Memory B cell (primary cell): ENCODE measurements at regions not wholly inside any gene's neighbourhood (a gene's known extent, or its start where the extent isn't known, plus 50 kb on each side); places are given as distances from the start of the nearest gene placed in this dataset.

Experiments used
- ATAC-seq: fragments of 150-1000 bp; cut with Tn5 transposase; 2 replicates; pipeline ENCODE4 v1.10.0; 2021; ENCODE audit warnings: low read depth, mild to moderate bottlenecking, moderate library complexity
- DNase-seq, 2 donors: peaks; one replicate each; pipeline ENCODE4 v3.0.0; 2022; ENCODE audit warnings: low spot score in 2 of 2
- H3K27ac Mint-ChIP-seq: one replicate; pipeline ENCODE4 v1.8.0; 2022; ENCODE audit warnings: mild to moderate bottlenecking, moderate library complexity, mixed read lengths
- H3K27me3 Mint-ChIP-seq: one replicate; pipeline ENCODE4 v1.8.0; 2022; ENCODE audit warnings: mixed read lengths
- H3K36me3 Mint-ChIP-seq: one replicate; pipeline ENCODE4 v1.8.0; 2022; ENCODE audit warnings: mild to moderate bottlenecking, mixed read lengths
- H3K4me1 Mint-ChIP-seq: one replicate; pipeline ENCODE4 v1.8.0; 2022; ENCODE audit warnings: mixed read lengths
- H3K4me3 Mint-ChIP-seq: one replicate; pipeline ENCODE4 v1.8.0; 2022; ENCODE audit warnings: mild to moderate bottlenecking, moderate library complexity, mixed read lengths
- H3K9me3 Mint-ChIP-seq: one replicate; pipeline ENCODE4 v1.8.0; 2022; ENCODE audit warnings: mixed read lengths

DNA sequence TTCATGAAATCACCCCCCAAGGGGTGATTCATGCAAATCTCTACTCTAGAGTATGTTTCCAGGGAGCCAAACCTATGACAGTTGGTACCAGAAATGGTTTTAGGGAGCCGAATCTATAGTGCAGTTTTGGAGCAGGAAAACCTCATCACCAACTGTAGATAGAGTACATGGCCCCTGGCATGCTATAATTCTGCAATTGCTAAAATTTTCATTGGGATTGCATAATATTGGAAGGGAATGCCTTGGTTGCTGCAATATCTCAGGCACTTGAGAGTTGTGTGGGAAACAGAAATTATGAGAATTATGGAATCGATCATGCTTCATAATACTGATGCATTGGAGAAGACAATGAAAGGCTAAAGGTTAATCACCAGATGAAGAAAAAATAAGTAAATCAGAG, 148.2 kb upstream of the PLPPR1 start:
- no peaks in the 10 kb centered on the region for H3K4me1 Mint-ChIP-seq
- ATAC-seq, result no peak
- no peaks in the 10 kb centered on the region for H3K9me3 Mint-ChIP-seq
- no peak overlapping the region for H3K4me3 Mint-ChIP-seq
- no peak overlapping the region for H3K27ac Mint-ChIP-seq
- no peaks in the 10 kb centered on the region for H3K36me3 Mint-ChIP-seq
- H3K27me3 Mint-ChIP-seq, result no peaks in the 10 kb centered on the region
- no peak for DNase-seq

DNA sequence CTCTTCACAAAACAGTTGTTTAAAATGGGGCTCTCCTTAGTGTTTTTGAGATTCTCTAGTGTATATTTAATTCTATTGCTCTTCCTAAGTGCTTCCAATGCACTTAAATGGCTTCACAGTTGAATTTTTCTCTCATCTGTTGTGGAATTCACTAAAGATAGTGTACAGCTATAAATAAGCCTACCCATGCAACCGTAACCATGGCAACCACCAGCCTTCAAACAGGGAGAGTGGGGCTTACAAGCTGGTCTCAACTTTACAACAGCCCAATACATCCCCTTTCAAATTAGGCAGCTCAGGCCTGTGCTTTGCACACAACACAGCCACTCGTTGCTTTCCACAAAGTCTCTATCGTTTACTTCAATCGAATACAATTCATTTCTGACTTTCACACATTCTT, 144.0 kb upstream of the PLPPR1 start:
- H3K4me3 Mint-ChIP-seq, result no peak overlapping the region
- no peaks in the 10 kb centered on the region for H3K36me3 Mint-ChIP-seq
- H3K27ac Mint-ChIP-seq, result no peak overlapping the region
- no peaks in the 10 kb centered on the region for H3K9me3 Mint-ChIP-seq
- no peaks in the 10 kb centered on the region for H3K4me1 Mint-ChIP-seq
- DNase-seq (no peak), ATAC-seq (no peak)
- H3K27me3 Mint-ChIP-seq, result no peaks in the 10 kb centered on the region

DNA sequence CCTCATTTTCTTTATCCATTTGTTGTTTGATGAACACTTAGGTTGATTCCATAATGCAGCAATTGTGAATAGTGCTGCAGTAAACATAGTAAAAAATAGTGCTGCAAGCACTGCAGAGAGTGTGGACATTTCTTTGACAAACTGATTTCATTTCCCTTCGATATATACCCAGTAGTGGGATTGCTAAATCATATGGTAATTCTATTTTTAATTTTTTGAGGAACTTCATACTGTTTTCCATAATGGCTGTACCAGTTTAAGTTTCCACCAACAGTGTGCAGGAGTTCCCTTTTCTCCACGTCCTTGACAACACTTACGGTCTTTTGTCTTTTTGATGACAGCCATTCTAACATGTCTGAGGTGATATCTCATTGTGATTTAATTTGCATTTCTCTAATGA, 138.2 kb upstream of the PLPPR1 start:
- ATAC-seq, result no peak
- DNase-seq, result no peak
- no peak overlapping the region for H3K27ac Mint-ChIP-seq
- no peaks in the 10 kb centered on the region for H3K9me3 Mint-ChIP-seq
- no peaks in the 10 kb centered on the region for H3K36me3 Mint-ChIP-seq
- no peaks in the 10 kb centered on the region for H3K27me3 Mint-ChIP-seq
- no peaks in the 10 kb centered on the region for H3K4me1 Mint-ChIP-seq
- no peak overlapping the region for H3K4me3 Mint-ChIP-seq

- no peak overlapping the region for H3K27ac Mint-ChIP-seq
- H3K9me3 Mint-ChIP-seq, result no peaks in the 10 kb centered on the region
- no peaks in the 10 kb centered on the region for H3K27me3 Mint-ChIP-seq
- H3K4me1 Mint-ChIP-seq, result no peaks in the 10 kb centered on the region
- DNase-seq (no peak), ATAC-seq (no peak)
- no peak overlapping the region for H3K4me3 Mint-ChIP-seq
- H3K36me3 Mint-ChIP-seq, result peaks cover 1% of the 10 kb centered on the region
Observed at GRCh38 chr9:100911273-100911672, 117.3 kb upstream of the PLPPR1 start.

- Mint-ChIP-seq H3K9me3 (no peaks in the 10 kb centered on the region), H3K27ac (no peak overlapping the region), H3K4me1 (no peaks in the 10 kb centered on the region), H3K27me3 (no peaks in the 10 kb centered on the region), H3K36me3 (peaks cover 1% of the 10 kb centered on the region), H3K4me3 (no peak overlapping the region)
- DNase-seq (no peak), ATAC-seq (no peak)
Observed at GRCh38 chr9:100913257-100913656, 115.3 kb upstream of the PLPPR1 start.

DNA sequence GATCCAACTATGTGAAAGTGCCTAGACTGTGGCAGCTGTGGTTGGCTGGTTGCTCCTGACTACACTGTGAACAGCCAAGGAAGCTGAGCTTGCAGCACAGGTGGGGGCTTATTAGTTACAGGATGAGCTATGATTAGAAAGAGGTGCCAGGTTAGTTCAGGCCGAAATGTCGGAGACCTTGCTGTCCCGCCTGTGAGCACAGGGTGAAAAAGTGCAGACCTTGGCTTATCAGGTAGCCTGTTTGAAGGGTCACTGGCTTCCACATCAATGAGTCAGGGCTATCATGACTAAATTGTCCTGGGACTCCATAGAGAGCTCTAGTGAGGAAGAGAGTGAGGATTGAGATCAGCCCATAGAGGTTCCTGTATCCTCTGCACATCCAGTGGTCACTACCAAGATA, 114.3 kb upstream of the PLPPR1 start:
- ATAC-seq (no peak), DNase-seq (no peak)
- peaks cover 2% of the 10 kb centered on the region for H3K9me3 Mint-ChIP-seq
- H3K4me1 Mint-ChIP-seq, result no peaks in the 10 kb centered on the region
- peaks cover 1% of the 10 kb centered on the region for H3K36me3 Mint-ChIP-seq
- no peak overlapping the region for H3K27ac Mint-ChIP-seq
- no peak overlapping the region for H3K4me3 Mint-ChIP-seq
- no peaks in the 10 kb centered on the region for H3K27me3 Mint-ChIP-seq

- H3K36me3 Mint-ChIP-seq, result no peaks in the 10 kb centered on the region
- H3K9me3 Mint-ChIP-seq, result peaks cover 2% of the 10 kb centered on the region
- no peaks in the 10 kb centered on the region for H3K27me3 Mint-ChIP-seq
- no peak overlapping the region for H3K4me3 Mint-ChIP-seq
- DNase-seq (no peak), ATAC-seq (no peak)
- H3K4me1 Mint-ChIP-seq, result no peaks in the 10 kb centered on the region
- H3K27ac Mint-ChIP-seq, result no peak overlapping the region
Observed at GRCh38 chr9:100919506-100919905, 109.0 kb upstream of the PLPPR1 start.

GRCh38 chr9:100926366-100926765, 102.2 kb upstream of the PLPPR1 start:
- Mint-ChIP-seq H3K4me1 (no peaks in the 10 kb centered on the region), H3K27me3 (no peaks in the 10 kb centered on the region), H3K27ac (no peak overlapping the region), H3K36me3 (no peaks in the 10 kb centered on the region), H3K9me3 (no peaks in the 10 kb centered on the region), H3K4me3 (no peak overlapping the region)
- no peak for DNase-seq
- ATAC-seq, result no peak

- no peak for DNase-seq
- ATAC-seq, result no peak
- Mint-ChIP-seq H3K4me1 (no peaks in the 10 kb centered on the region), H3K4me3 (no peak overlapping the region), H3K27me3 (no peaks in the 10 kb centered on the region), H3K36me3 (no peaks in the 10 kb centered on the region), H3K9me3 (peaks cover 1% of the 10 kb centered on the region), H3K27ac (no peak overlapping the region)
Observed at GRCh38 chr9:100927763-100928162, 100.8 kb upstream of the PLPPR1 start.

- DNase-seq (no peak), ATAC-seq (no peak)
- Mint-ChIP-seq H3K4me3 (no peak overlapping the region), H3K27ac (no peak overlapping the region), H3K27me3 (peaks cover 1% of the 10 kb centered on the region), H3K9me3 (peaks cover 9% of the 10 kb centered on the region), H3K4me1 (no peaks in the 10 kb centered on the region), H3K36me3 (no peaks in the 10 kb centered on the region)
Observed at GRCh38 chr9:100933656-100934055, 94.9 kb upstream of the PLPPR1 start.

DNA sequence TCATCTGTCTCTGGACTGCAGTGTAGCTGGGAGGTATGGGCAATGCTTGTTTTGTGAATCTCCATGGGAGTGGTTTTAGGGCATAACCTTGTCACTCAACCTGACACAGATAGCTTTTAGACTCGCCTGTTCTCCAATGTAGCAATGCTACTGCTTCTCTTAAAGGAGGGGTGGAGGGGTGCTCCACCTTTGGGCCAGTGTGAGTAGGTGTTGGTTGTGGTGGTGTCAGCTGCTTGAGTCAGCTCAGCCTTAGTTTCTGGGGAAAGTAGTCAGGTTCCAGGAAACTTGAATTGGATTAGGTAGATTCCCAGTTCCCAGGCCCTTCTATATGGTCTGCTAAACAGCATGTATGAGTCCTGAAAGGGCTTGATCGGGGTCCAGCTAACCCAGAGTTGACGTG, 91.1 kb upstream of the PLPPR1 start:
- Mint-ChIP-seq H3K27ac (no peak overlapping the region), H3K4me1 (no peaks in the 10 kb centered on the region), H3K27me3 (peaks cover 1% of the 10 kb centered on the region), H3K36me3 (no peaks in the 10 kb centered on the region), H3K9me3 (peaks cover 9% of the 10 kb centered on the region), H3K4me3 (no peak overlapping the region)
- no peak for ATAC-seq
- no peak for DNase-seq

GRCh38 chr9:100938507-100938906, 90.0 kb upstream of the PLPPR1 start:
- H3K4me1 Mint-ChIP-seq, result no peaks in the 10 kb centered on the region
- ATAC-seq, result no peak
- DNase-seq, result no peak
- H3K4me3 Mint-ChIP-seq, result no peak overlapping the region
- no peak overlapping the region for H3K27ac Mint-ChIP-seq
- H3K9me3 Mint-ChIP-seq, result peaks cover 7% of the 10 kb centered on the region
- peaks cover 1% of the 10 kb centered on the region for H3K27me3 Mint-ChIP-seq
- no peaks in the 10 kb centered on the region for H3K36me3 Mint-ChIP-seq

DNA sequence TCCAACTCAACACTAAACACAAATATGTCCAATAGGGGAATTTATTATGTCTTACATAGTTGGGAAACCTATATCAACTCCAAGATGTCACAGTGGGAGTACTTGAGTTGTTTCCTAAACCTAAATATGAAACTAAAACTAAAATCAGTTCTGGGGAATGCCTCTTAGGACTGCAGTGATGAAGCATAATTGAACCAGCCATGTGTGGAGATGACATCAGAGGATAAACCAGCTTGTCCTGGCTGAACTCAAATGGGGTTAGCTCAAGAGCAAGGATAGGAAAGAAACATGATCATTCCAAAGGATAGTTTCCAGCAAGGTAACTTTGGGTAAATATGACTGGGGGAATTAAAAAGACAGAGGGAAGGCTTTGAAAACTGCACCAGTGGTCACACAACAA, 88.9 kb upstream of the PLPPR1 start:
- DNase-seq, result no peak
- peaks cover 1% of the 10 kb centered on the region for H3K27me3 Mint-ChIP-seq
- peaks cover 11% of the 10 kb centered on the region for H3K9me3 Mint-ChIP-seq
- H3K36me3 Mint-ChIP-seq, result no peaks in the 10 kb centered on the region
- H3K4me3 Mint-ChIP-seq, result no peak overlapping the region
- H3K4me1 Mint-ChIP-seq, result no peaks in the 10 kb centered on the region
- ATAC-seq, result no peak
- no peak overlapping the region for H3K27ac Mint-ChIP-seq

DNA sequence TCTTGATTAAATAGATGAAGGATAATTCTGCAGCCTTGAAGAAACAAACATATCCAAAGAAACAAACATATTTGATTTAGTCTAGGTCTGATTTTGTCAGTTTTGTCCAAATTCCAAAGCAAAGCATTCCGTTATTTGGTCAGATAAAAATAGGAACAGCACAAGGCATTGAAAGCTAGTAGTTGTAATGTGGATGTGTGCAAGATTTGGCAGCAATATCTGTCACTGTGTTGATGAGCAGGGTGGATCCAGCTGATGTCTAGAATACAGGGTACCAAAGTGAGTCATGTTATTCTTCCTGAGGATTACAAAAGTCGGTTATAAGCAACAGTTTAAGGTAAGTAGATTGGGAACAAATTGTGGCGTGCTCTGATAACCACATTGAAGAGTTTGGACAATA, 69.3 kb upstream of the PLPPR1 start:
- DNase-seq (no peak), ATAC-seq (no peak)
- H3K36me3 Mint-ChIP-seq, result no peaks in the 10 kb centered on the region
- no peaks in the 10 kb centered on the region for H3K27me3 Mint-ChIP-seq
- peaks cover 1% of the 10 kb centered on the region for H3K9me3 Mint-ChIP-seq
- no peaks in the 10 kb centered on the region for H3K4me1 Mint-ChIP-seq
- H3K27ac Mint-ChIP-seq, result no peak overlapping the region
- H3K4me3 Mint-ChIP-seq, result no peak overlapping the region
